ENCODE measurements at regions not wholly inside any gene's neighbourhood (a gene's known extent, or its start where the extent isn't known, plus 50 kb on each side); places are given as distances from the start of the nearest gene placed in this dataset.

DNA sequence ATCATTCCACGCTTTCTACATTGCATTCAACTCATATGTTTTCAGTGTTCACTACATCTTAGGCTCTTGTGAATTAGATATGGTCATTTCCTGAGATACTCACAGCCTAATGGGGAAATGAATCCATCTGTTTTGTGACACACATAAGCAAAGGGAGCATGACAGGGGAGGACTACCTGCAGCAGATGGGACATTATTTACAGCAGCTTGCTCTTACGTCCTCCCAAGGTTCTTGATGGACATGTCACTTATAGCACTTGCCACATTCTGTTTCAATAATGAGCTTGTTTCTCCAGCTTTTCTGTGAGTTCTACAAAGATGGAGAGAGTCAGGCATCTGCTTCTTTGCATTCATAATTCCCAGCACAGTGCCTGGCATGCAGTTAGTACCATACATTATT lies 1509.6 kb upstream of the TMEM132C start:
- TF ChIP-seq, protein P1, sequence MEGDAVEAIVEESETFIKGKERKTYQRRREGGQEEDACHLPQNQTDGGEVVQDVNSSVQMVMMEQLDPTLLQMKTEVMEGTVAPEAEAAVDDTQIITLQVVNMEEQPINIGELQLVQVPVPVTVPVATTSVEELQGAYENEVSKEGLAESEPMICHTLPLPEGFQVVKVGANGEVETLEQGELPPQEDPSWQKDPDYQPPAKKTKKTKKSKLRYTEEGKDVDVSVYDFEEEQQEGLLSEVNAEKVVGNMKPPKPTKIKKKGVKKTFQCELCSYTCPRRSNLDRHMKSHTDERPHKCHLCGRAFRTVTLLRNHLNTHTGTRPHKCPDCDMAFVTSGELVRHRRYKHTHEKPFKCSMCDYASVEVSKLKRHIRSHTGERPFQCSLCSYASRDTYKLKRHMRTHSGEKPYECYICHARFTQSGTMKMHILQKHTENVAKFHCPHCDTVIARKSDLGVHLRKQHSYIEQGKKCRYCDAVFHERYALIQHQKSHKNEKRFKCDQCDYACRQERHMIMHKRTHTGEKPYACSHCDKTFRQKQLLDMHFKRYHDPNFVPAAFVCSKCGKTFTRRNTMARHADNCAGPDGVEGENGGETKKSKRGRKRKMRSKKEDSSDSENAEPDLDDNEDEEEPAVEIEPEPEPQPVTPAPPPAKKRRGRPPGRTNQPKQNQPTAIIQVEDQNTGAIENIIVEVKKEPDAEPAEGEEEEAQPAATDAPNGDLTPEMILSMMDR (IDR thresholded peaks at IDR 0.05; ENCODE audit: low read depth, low read length, missing control alignments): no peak
- in situ Hi-C loops (cut with HindIII; ENCODE audit: low pct_ligation_motif_present, low sequenced_read_pairs): no loop called here
- no peak for DNase-seq
- H3K27me3 ChIP-seq (replicated peaks): no peaks in the 10 kb centered on the region
- H3K36me3 ChIP-seq (replicated peaks): no peaks in the 10 kb centered on the region
- H3K27ac ChIP-seq: no peak overlapping the region
- no peak overlapping the region for H3K4me3 ChIP-seq (ENCODE audit: low read depth, low read length)

DNA sequence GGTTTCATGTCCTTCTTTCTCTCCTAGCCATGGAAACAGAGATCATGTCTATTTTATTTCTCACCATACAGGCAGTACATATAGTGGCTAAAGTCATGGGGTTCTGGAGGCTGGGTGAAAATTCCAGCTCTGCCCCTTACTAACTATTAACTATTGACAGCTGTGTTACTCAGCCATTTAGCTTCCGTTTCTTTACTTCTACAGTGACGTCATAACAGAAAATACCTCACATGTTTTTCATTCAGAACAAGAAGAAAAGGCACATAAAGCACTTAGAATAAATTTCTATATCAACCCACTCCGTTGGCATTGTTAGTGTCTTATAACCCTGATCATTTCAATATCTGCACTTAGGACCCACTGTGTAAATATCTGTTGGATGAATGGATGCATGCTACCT lies 1506.9 kb upstream of the TMEM132C start:
- no peak overlapping the region for H3K27ac ChIP-seq

DNA sequence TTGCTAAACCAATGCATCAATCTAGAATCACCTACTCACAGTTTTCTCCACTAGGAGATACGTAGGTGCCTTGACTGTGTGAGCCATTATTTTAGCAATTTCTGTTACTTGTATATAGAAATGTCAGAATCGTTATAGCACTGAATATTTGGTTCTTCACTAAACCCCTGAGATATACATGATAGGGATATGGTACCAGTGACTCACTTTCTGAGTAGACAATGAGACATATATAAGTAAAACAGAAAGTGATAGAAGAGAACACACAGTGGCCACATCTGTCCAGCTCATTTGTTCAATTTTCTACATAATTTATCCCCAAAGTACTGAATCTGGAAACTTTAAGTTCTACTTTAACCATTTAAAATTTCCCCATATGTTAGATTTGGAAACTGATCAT lies 1505.5 kb upstream of the TMEM132C start:
- no peak for DNase-seq
- H3K4me3 ChIP-seq (ENCODE audit: low read depth, low read length): no peak overlapping the region
- no peak overlapping the region for H3K27ac ChIP-seq
- in situ Hi-C loops (cut with HindIII; ENCODE audit: low pct_ligation_motif_present, low sequenced_read_pairs): no loop called here
- no peaks in the 10 kb centered on the region for H3K36me3 ChIP-seq (replicated peaks)
- TF ChIP-seq, protein P1 (IDR thresholded peaks at IDR 0.05; ENCODE audit: low read depth, low read length, missing control alignments): no peak
- no peaks in the 10 kb centered on the region for H3K27me3 ChIP-seq (replicated peaks)

More for the DNA sequence above, 1506.9 kb upstream of the TMEM132C start:
- no peaks in the 10 kb centered on the region for H3K27me3 ChIP-seq (replicated peaks)
- TF ChIP-seq, protein P1 (IDR thresholded peaks at IDR 0.05; ENCODE audit: low read depth, low read length, missing control alignments): no peak
- no peaks in the 10 kb centered on the region for H3K36me3 ChIP-seq (replicated peaks)
- no peak for DNase-seq
- in situ Hi-C loops (cut with HindIII; ENCODE audit: low pct_ligation_motif_present, low sequenced_read_pairs): no loop called here
- no peak overlapping the region for H3K4me3 ChIP-seq (ENCODE audit: low read depth, low read length)

DNA sequence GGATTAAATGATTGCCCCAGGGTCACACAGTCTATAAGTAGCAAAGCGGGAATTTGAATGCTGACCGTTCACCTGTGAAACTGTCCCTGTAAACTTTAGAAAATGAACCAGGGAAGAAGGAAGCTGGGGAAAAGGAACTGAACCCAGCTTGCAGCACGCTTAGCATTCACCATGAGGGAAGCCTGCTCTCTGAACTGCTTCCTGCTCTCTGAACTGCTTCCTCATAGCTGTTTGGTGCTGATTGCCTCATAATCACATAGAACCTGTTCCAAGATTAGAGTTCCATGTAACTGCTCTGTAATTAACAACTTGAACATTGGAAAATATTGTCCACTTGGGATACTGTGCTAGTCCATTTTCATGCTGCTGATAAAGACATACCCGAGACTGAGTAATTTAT lies 1504.8 kb upstream of the TMEM132C start:
- in situ Hi-C loops (cut with HindIII; ENCODE audit: low pct_ligation_motif_present, low sequenced_read_pairs): no loop called here
- Histone ChIP-seq H3K27ac (no peak overlapping the region), H3K27me3 (replicated peaks) (no peaks in the 10 kb centered on the region), H3K4me3 (ENCODE audit: low read depth, low read length) (no peak overlapping the region), H3K36me3 (replicated peaks) (no peaks in the 10 kb centered on the region)
- TF ChIP-seq, protein P1 (IDR thresholded peaks at IDR 0.05; ENCODE audit: low read depth, low read length, missing control alignments): no peak
- DNase-seq: no peak

DNA sequence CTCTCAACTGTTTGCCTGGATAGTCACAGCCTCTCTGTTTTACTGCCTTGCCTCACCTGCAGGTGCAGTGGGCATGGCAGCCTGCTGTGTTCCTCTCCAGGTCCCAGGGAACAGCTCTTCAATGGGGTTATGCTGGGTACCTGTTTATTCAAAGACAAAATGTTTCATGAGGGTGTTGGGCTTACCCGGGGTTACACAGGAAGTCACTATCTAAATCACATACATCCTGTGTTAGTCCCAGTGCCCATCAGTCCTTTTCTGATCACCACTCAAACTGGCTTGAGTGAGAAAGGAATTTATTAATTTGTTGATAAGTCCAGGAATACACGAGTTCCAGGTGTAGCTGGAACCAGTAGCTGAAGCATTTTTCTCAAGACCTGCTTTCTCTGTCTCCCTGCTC lies 1503.6 kb upstream of the TMEM132C start:
- in situ Hi-C loops (cut with HindIII; ENCODE audit: low pct_ligation_motif_present, low sequenced_read_pairs): no loop called here

DNA sequence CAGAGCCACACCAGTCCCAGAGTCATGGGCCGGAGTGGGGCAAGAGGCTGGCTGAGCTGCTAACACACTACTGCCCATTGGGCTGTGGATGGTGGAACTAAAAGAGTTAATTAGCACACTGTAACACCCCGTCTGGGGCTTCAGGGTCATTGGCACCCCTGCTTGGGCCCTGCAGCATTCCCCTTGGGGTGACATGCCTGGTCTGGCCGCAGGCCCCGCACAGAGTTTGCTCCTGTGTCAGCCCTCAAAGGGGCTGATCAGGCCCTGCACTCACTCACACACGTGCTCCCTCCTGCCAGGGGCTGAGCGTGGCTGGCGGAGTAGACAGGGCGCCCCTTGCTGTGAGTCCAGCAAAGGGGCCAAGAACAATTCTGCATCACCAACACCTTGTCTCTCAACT lies 1499.6 kb upstream of the TMEM132C start:
- Histone ChIP-seq H3K4me3 (ENCODE audit: low read depth, low read length) (no peak overlapping the region), H3K27me3 (replicated peaks) (no peaks in the 10 kb centered on the region), H3K36me3 (replicated peaks) (no peaks in the 10 kb centered on the region), H3K27ac (no peak overlapping the region)
- no peak for DNase-seq
- TF ChIP-seq, protein P1 (IDR thresholded peaks at IDR 0.05; ENCODE audit: low read depth, low read length, missing control alignments): no peak
- in situ Hi-C loops (cut with HindIII; ENCODE audit: low pct_ligation_motif_present, low sequenced_read_pairs): no loop called here

More for the DNA sequence above, 1503.6 kb upstream of the TMEM132C start:
- Histone ChIP-seq H3K4me3 (ENCODE audit: low read depth, low read length) (no peak overlapping the region), H3K27ac (no peak overlapping the region), H3K27me3 (replicated peaks) (no peaks in the 10 kb centered on the region), H3K36me3 (replicated peaks) (no peaks in the 10 kb centered on the region)
- no peak for DNase-seq
- TF ChIP-seq, protein P1 (IDR thresholded peaks at IDR 0.05; ENCODE audit: low read depth, low read length, missing control alignments): no peak
